C1 segment of cervical spinal cord (tissue), 14 donors: ENCODE measurements at regions not wholly inside any gene's neighbourhood (a gene's known extent, or its start where the extent isn't known, plus 50 kb on each side); places are given as distances from the start of the nearest gene placed in this dataset.

Experiments used
- DNase-seq, 14 donors: peaks; one replicate each; lab custom pipeline; 2025; lab: John Stamatoyannopoulos, UW

DNA sequence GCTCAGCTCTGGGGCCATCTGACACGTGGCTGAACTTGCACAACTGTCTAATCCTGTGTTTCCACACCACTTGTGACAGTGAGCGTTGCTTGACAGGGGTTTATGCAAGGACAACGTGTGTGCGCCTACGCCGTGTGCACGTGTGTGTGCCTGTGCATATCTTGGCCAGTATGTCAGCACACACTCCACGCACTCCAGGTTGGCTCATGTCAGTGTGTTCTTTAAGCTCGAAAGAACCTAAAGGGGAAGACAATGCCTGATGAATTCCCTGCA lies 85.6 kb upstream of the SALL3 start:
- no peak for DNase-seq

DNA sequence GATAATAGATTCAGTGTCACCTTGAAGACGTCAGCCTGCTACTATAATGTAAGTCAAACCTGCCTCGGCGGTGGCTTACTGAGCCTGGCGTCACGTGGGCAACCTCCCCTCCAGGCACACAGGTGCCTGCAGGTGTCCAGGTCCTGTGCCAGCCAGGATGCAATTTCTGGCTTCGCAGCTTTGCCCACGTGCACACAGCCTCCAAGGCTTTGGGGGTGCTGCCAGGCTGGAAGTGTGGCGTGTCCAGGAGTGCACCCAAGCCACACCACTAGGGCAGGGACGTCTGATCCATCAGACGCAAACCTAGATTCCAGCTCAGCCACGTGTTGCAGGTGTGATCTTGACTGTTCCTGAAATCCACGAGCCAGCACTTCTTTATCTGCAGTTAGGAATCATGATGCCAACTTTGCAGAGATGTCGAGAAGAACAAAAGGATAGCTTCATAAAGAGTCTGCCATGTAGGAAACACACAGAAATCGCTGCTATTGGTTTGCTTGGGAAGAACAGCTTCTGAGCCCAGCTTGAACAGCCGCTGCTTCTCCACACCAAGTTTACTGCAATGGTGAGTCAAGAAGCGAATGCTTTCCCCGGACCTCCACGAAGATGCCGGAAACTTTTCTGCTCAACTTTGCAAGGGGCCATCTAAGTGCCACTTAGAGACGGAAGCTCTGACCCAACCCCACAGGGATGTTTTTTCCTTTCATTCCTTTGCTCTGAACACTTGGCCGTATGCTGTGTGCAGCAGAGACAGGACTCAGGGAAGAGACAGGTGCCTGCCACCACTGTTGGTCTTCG lies 84.2 kb upstream of the SALL3 start:
- no peak for DNase-seq

DNA sequence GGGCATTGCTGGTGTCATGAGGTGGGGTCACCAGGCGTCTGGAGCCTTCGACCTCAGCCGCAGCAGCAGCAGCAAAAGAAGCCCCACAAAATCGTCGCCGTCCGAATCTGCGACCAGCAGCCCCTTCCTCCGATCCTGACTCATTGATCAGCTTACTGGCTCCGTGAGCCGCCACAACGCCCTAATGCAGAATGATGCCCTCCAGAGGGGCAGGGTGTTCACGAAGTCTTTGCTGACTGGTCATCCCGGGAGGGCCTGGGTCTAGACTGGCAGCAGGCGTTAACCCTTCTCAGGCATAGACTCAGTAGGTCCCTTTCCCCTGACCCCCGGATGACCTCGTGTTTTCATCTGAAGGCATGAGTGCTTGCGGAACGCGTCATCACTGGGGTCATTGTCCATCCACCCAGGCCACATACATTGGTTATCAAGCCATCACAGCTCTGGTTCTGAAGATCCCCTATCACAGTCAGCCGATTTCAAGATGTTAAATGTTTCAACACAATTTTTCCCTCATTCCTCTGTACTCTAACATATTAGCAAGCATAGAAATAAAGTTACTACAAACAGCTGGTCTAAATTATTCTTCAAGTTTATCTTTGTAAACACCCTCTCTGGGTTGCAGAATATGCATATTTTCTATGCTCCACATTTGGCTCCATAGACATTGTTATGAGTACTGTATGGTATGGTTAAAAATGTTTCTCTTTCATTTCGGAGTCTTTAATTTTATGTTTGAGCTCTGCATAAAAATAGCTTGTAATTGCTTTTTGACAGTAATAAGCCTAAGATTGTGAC lies 83.3 kb upstream of the SALL3 start:
- no peak for DNase-seq

DNA sequence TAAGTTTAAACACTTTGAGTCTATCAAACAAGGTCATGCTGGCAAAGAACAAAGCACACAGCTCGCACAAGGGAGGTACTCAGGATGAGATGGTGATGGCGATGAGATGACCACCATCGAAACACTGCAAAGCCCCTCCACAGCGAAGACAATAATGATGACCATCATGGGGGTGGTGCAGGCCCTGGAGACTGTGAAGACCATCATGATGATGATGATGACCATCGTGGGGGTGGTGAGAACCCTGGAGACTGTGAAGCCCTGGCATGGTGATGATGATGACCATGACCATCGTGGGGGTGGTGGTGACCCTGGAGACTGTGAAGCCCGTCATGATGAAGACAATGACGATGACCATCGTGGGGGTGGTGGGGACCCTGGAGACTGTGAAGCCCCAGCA lies 81.6 kb upstream of the SALL3 start:
- DNase-seq, result no peak

DNA sequence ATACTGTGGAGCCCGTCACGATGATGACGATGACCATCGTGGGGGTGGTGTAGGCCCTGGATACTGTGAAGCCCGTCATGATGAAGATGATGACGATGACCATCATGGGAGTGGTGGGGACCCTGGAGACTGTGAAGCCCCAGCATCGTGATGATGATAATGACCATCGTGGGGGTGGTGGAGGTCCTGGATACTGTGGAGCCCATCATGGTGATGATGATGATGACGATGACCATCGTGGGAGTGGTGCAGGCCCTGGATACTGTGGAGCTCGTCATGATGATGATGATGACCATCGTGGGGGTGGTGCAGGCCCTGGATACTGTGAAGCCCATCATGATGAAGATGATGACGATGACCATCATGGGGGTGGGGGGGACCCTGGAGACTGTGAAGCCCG lies 81.0 kb upstream of the SALL3 start:
- no peak for DNase-seq

DNA sequence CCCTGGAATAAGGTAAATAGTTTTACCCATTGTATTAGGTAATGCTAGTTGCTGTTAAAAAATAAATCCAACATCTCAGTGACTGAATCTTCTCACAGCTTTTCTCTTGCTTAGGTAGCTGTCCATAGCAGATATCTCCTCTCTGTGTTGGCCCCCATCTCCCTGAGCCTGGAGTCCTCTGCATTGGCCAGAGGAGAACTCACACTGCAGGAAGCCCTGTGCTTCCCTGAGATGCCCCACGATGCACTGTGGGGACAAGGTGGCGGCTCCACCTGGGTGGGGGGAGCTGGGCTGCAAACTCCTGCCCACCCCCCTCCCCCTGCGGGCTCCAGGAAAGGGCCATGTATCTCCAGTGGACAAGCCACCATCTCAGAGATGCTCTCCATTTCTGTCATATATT lies 80.4 kb upstream of the SALL3 start:
- no peak for DNase-seq

DNA sequence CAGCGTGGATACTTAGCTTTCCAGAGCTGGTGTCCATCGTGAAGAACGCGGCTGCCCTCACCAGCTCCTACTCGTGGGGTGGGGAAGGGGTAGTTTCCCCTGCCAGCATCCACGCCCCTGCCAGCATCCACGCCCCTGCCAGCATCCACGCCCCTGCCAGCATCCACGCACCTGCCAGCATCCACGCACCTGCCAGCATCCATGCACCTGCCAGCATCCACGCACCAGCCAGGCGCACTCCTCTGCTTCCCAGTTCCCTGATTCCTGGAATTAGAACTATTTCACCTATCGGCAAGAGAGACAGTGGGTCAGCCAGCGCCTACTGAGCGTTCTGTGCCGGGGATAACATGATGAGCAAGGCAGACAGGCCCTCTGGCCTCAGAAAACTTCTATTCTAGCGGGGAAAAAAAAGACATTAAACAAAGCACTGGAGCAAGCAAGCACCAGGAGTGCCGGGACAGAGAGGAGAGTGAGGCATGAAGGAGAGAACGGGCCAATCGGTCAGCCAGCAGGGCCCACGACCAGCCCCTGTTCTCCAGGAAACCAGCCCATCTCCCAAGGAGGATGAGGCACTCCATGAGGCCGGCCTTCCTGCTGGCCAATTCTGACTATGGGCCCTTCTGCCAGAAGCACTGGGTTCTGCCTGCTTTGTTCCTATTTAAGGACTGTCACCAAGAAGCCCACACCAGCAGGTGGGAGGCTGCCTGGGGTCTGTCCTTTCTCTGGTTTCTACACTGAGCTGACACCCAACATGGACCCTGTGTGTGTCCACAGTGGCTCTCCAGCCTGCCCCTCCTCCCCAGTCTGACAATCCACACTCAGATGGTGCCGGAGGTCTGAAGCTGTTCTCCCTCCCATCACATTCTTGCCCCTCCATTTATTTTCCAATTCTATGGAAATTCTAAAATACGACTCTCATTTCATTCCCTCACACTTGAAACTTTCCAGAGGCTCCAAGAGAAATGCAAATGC lies 78.4 kb upstream of the SALL3 start:
- no peak for DNase-seq

DNA sequence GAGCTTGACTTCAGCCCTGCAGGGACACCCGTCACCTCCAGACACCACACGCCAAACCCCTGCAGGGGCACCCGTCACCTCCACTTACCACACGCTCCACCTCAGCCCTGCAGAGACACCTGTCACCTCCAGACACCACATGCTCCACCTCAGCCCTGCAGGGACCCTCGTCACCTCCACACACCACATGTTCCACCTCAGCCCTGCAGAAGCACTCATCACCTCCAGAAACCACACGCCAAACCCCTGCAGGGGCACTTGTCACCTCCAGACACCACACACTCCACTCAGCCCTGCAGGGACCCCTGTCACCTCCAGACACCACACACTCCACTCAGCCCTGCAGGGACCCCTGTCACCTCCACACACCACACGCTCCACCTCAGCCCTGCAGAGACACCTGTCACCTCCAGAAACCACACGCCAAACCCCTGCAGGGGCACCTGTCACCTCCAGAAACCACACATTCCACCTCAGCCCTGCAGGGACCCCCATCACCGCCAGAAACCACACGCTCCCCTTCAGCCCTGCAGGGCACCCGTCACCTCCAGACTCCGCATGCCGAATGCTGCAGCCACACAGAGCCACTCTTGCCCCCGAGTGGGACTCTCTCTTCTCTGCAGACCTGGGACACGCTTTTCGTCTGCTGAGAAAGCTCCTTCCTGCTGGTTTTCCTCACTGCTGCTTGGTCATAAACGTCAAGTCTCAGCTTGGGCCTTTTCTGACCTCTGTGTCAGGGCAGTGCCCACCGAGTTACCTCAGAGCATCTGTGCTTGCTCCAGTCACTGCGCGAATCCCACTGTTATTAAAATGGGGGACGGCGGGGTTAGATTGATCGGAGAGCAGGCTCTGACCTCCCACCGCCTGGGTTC lies 77.5 kb upstream of the SALL3 start:
- no peak for DNase-seq

DNA sequence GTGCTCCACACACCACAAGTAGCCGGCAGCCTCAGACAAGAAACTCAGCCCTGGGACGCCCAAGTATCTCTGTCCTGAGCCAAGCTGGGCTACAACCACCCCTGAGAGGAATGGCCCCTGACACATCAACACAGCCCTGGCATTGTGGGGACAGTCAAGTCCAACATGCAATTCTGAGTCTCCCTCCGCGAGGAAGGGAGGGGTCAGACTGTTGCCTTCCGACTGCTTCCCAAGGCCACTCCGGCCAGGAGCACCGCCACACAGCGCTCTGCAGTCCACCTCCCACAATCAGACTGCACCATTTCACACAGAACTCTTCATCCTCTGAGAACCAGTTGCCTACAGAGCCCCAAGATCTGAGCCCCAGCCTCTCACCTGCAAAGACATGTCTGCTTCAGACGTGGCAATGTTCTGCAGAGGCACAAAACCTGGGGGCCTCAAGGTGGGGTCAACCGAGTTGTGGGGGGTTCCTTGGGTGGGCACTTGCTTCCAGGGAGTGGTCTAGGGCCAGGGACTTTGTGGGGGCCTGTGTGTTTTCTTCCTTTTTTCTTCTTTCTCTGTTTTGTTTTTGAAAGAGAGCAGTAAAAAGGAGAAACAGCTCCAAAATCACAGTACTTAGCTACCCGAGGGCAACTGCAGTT lies 76.7 kb upstream of the SALL3 start:
- DNase-seq, result no peak

DNA sequence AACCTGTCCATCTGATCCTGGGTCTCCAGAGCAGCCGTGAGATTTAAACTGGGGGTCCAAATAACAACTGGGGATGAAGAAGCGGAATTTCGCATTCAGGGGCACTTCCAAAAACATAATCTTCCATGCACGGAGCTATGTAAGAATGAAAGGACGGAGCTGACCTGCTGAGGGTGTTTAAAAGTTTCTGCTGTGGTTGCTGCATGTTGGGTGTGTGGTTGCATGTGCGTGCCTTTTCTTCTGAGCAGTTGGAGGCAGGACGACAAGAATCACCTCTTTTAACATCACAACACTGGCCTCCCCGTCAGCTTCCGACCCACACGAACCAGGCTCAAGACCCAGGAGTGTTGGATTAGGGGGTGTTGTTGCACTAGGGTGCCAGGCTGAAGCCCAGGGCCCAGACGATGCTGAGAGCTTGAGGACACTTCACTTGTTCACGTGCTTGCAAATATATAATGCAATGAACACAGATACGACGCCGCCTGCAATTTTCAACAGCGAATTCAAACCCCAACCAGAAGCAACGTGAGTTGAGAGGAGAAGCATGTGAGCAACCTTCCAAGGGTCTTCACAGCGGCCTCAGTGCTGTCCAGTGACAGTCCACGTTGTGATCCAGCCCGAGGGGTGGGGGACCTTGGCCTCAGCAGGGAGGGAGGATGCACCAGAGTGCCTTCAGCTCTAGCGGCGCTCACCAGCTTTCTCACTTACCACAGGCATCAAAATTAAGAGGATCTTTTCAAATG lies 76.0 kb upstream of the SALL3 start:
- no peak for DNase-seq

DNA sequence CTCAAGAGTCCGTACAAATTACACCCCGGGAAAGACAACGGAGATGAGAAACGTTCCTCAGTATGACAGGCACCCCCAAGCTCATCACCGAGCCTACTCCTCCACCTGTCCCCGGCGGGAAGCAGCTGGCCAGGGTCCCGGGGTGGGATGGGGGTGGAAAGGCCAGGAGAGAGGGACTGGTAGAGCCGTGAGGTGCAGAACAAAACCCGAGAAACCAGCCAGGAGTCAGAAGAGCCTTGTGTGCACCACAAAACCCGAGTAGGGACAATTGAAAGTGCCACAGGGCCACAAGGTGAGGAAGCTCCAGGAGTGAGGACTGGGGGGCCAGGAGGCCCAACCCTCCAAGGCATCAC lies 75.5 kb upstream of the SALL3 start:
- no peak for DNase-seq

DNA sequence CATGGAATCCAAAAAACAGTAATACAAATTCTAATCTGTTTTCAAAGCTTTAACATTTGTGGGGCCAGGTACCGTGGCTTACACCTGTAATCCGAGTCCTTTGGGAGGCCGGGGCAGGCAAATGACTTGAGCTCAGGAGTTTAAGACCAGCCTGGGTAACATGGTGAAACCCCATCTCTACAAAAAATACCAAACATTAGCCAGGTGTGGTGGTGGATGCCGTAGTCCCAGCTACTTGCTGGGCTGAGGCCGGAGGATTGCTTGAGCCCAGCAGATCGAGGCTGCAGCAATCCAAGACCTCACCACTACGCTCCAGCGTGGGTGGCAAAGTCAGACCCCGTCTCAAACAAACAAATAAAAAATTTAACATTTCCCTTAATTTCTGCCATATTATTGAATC lies 74.3 kb upstream of the SALL3 start:
- DNase-seq, result no peak

DNA sequence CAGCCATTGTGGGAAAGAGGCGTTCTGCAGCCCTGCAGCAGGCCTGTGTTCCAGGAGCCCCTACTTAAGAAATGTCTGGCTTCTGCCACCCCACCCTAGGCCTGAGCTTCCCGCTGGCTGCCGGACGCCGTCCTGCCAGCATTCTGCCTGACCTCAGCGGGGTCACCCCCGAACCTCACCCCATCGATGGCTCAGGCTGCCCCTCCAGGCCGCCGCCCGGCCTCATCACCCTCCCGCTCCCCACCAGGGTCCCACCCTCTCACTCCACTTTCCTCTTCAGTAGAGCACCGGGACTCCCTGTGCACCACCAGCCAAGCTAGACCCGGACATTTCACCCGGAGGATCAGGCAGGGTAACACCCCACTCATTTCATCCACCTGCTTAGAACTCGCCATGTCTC lies 73.6 kb upstream of the SALL3 start:
- DNase-seq, result no peak

DNA sequence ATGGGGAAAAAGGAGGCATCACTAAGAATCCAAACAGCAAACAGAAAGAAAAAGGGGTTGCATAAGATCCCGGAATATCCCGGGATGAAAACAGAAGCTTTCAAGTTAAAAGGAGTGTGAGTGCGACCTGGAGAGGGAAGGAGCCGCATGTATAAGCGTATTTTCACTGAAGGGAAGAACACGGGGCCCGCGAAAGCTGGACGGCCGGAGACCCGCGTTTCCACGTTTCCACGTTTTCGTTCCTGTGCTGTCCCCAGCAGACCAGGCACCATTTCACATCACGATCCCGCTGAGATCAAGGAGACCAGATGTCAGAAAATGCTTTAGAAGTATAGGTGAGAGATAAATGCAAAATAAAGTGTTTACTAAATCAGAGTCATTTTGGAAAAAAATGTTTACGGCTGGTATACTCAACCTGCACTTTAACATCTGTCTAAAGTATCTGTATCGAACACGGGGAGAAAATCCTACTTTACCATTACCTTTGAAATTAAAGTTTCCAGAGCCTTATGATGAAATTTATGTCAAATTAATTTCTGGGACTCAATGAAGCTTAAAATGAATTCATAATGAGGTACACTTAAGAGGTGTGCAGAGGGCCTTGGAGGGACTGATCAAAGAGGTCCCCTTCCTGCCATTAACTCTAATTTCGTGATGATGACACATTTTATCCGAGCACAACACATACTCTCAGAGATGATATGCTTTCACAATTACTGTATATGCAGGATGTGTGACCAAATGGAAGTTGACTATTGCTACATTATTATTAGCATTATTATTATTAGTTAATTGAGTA lies 71.0 kb upstream of the SALL3 start:
- DNase-seq, result no peak

DNA sequence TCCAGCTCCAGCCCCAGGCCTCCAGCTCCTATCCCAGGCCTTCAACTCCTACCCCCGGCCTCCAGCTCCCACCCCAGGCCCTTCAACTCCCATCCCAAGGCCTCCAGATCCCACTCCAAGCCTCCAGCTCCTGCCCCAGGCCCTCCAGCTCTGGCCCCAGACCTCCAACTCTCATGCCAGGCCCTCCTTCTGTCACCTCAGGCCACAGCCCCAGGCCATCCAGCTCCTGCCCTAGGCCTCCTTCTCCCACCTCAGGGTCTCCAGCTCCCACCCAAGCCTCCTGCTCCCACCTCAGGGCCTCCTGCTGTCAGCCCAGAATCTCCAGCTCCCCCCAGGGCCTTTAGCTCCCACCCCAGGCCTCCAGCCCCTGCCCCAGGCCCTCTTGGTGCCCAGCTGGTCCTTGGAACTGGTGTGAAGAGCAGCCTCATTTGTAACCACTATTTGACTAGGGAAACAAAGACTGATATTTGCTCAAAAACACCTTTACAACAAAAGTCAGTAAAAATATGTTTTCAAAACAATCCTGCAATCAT lies 67.8 kb upstream of the SALL3 start:
- no peak for DNase-seq

DNA sequence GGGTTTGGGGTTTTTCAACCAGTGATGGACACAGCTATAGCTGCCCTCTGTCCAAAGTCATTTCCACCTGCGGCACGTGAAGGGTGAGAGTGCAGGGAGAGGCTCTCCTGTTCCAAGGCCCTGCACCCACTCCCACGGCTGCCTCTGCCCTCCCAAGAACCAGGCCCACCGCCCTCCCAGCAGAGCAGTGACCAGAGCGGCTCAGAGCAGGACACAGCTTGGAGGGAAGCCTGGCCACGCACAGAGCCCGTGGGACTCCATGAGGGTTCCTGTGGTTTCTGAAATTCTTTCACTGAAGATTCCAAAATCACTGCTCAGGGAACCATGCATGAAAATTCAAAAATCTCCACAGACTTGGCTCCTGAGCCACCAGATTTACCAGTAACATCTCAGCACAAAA lies 67.3 kb upstream of the SALL3 start:
- DNase-seq, result no peak

DNA sequence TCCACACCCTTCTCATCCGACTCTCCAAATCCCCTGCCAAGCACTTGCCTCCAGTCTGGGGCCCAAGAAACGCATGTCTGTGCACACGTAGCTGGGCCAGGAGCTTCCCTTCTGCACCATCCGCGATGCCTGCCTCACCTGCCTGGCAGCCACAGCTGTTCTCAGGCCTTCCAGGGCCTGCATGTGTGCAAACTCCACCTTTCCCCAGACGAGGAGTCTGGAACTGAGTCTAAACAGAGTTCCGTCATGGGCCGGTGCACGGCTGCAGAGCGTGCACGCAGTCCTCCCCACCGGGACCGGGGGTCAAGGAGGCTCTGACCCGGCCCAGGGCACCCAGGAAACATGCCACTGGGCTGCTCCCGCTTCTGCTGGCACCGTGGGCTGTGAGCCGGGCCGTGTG lies 66.8 kb upstream of the SALL3 start:
- DNase-seq, result no peak

DNA sequence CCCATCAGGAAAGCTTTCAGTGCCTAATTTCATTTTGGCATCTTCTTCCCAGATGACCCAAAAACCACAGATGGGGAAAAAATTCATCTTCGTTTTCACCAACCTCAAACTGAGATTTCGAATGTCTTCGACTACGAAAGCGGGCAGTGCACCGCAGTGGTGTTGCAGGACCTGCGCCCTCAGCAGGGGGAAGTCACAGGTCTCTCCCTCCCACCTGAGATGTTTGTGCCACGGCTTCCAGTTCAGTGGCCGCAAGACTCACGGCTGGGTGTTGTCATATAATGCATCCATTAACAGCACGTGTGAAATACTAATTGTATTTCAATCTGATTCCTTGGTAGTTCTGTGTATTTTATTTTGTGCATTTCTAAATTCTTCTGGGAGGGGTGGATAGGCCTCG lies 66.2 kb upstream of the SALL3 start:
- DNase-seq, result no peak

DNA sequence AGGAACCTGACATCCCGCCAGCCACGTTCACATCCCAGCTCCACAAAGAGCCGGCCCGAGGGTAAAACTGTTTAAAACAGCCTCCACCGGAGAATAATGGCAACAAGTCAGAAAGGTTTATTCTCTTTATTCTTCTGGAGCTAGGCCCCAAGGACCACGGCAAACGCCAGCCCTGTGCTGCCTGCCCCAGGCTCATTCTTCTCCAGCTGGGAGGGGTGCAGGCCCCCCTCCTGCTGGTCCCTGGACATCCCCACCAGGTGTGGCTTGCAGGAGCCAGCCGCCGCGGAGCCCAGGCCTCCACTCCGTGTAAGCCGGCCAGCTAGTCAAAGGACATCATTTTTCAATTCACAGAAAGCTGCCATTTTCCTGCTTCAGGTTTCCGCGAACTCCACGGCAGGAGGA lies 65.8 kb upstream of the SALL3 start:
- peak in 1 of 14 donors; percentile 39 for DNase-seq
